ENCODE measurements at regions not wholly inside any gene's neighbourhood (a gene's known extent, or its start where the extent isn't known, plus 50 kb on each side); places are given as distances from the start of the nearest gene placed in this dataset.

GRCh38 chr4:177127658-177128057 lies 182.0 kb upstream of the NEIL3 start:
- H3K27ac ChIP-seq (ENCODE audit: low read depth, low read length, severe bottlenecking) = no peak overlapping the region
- H3K9me3 ChIP-seq (ENCODE audit: control insufficient read depth, low read length) = peaks cover 12% of the 10 kb centered on the region
- H3K36me3 ChIP-seq (ENCODE audit: control insufficient read depth, insufficient read depth, low read length) = no peaks in the 10 kb centered on the region
- H3K4me3 ChIP-seq (ENCODE audit: extremely low read depth, insufficient read depth, low read length, poor library complexity, severe bottlenecking) = no peak overlapping the region
- no peaks in the 10 kb centered on the region for H3K4me1 ChIP-seq (ENCODE audit: control insufficient read depth, insufficient read depth, low read length, poor library complexity, severe bottlenecking)

GRCh38 chr4:177128306-177128705 lies 181.4 kb upstream of the NEIL3 start:
- H3K4me3 ChIP-seq (ENCODE audit: extremely low read depth, insufficient read depth, low read length, poor library complexity, severe bottlenecking) = no peak overlapping the region
- H3K36me3 ChIP-seq (ENCODE audit: control insufficient read depth, insufficient read depth, low read length) = no peaks in the 10 kb centered on the region
- no CpG with 5 or more reads among the region's 1 CpG for WGBS, 2 experiments (ENCODE audit: insufficient coverage in 2 of 2)
- no peak overlapping the region for H3K27ac ChIP-seq (ENCODE audit: low read depth, low read length, severe bottlenecking)
- no peaks in the 10 kb centered on the region for H3K4me1 ChIP-seq (ENCODE audit: control insufficient read depth, insufficient read depth, low read length, poor library complexity, severe bottlenecking)
- peaks cover 12% of the 10 kb centered on the region for H3K9me3 ChIP-seq (ENCODE audit: control insufficient read depth, low read length)

GRCh38 chr4:177131736-177132135 lies 177.9 kb upstream of the NEIL3 start:
- Histone ChIP-seq H3K27ac (ENCODE audit: low read depth, low read length, severe bottlenecking) (no peak overlapping the region), H3K36me3 (ENCODE audit: control insufficient read depth, insufficient read depth, low read length) (no peaks in the 10 kb centered on the region), H3K4me1 (ENCODE audit: control insufficient read depth, insufficient read depth, low read length, poor library complexity, severe bottlenecking) (no peaks in the 10 kb centered on the region), H3K4me3 (ENCODE audit: extremely low read depth, insufficient read depth, low read length, poor library complexity, severe bottlenecking) (no peak overlapping the region), H3K9me3 (ENCODE audit: control insufficient read depth, low read length) (peaks cover 12% of the 10 kb centered on the region)

- no peak overlapping the region for H3K4me3 ChIP-seq (ENCODE audit: extremely low read depth, insufficient read depth, low read length, poor library complexity, severe bottlenecking)
- H3K27ac ChIP-seq (ENCODE audit: low read depth, low read length, severe bottlenecking) = no peak overlapping the region
- no peaks in the 10 kb centered on the region for H3K4me1 ChIP-seq (ENCODE audit: control insufficient read depth, insufficient read depth, low read length, poor library complexity, severe bottlenecking)
- H3K36me3 ChIP-seq (ENCODE audit: control insufficient read depth, insufficient read depth, low read length) = no peaks in the 10 kb centered on the region
- no peaks in the 10 kb centered on the region for H3K9me3 ChIP-seq (ENCODE audit: control insufficient read depth, low read length)
These were observed 162.0 kb upstream of the NEIL3 start for GRCh38 chr4:177147668-177148067.

GRCh38 chr4:177155454-177155853 lies 154.2 kb upstream of the NEIL3 start:
- 71 to 83% methylated on average over 1 of the region's 3 CpGs for WGBS, 2 experiments (ENCODE audit: insufficient coverage in 2 of 2)
- Histone ChIP-seq H3K4me3 (ENCODE audit: extremely low read depth, insufficient read depth, low read length, poor library complexity, severe bottlenecking) (no peak overlapping the region), H3K9me3 (ENCODE audit: control insufficient read depth, low read length) (no peaks in the 10 kb centered on the region), H3K27ac (ENCODE audit: low read depth, low read length, severe bottlenecking) (no peak overlapping the region), H3K36me3 (ENCODE audit: control insufficient read depth, insufficient read depth, low read length) (no peaks in the 10 kb centered on the region), H3K4me1 (ENCODE audit: control insufficient read depth, insufficient read depth, low read length, poor library complexity, severe bottlenecking) (no peaks in the 10 kb centered on the region)

GRCh38 chr4:177159600-177159999 lies 150.1 kb upstream of the NEIL3 start:
- 92 to 97% methylated on average over 4 to 5 of the region's 6 CpGs for WGBS, 2 experiments (ENCODE audit: insufficient coverage in 2 of 2)
- no peaks in the 10 kb centered on the region for H3K36me3 ChIP-seq (ENCODE audit: control insufficient read depth, insufficient read depth, low read length)
- no peaks in the 10 kb centered on the region for H3K4me1 ChIP-seq (ENCODE audit: control insufficient read depth, insufficient read depth, low read length, poor library complexity, severe bottlenecking)
- no peak overlapping the region for H3K4me3 ChIP-seq (ENCODE audit: extremely low read depth, insufficient read depth, low read length, poor library complexity, severe bottlenecking)
- no peaks in the 10 kb centered on the region for H3K9me3 ChIP-seq (ENCODE audit: control insufficient read depth, low read length)
- H3K27ac ChIP-seq (ENCODE audit: low read depth, low read length, severe bottlenecking) = no peak overlapping the region

- Histone ChIP-seq H3K36me3 (ENCODE audit: control insufficient read depth, insufficient read depth, low read length) (no peaks in the 10 kb centered on the region), H3K9me3 (ENCODE audit: control insufficient read depth, low read length) (no peaks in the 10 kb centered on the region), H3K27ac (ENCODE audit: low read depth, low read length, severe bottlenecking) (no peak overlapping the region), H3K4me3 (ENCODE audit: extremely low read depth, insufficient read depth, low read length, poor library complexity, severe bottlenecking) (no peak overlapping the region), H3K4me1 (ENCODE audit: control insufficient read depth, insufficient read depth, low read length, poor library complexity, severe bottlenecking) (no peaks in the 10 kb centered on the region)
These were observed 147.9 kb upstream of the NEIL3 start for GRCh38 chr4:177161781-177162180.

- WGBS, 2 experiments (ENCODE audit: insufficient coverage in 2 of 2) = 72 to 79% methylated on average over 3 of the region's 4 CpGs
- Histone ChIP-seq H3K4me3 (ENCODE audit: extremely low read depth, insufficient read depth, low read length, poor library complexity, severe bottlenecking) (no peak overlapping the region), H3K36me3 (ENCODE audit: control insufficient read depth, insufficient read depth, low read length) (no peaks in the 10 kb centered on the region), H3K9me3 (ENCODE audit: control insufficient read depth, low read length) (no peaks in the 10 kb centered on the region), H3K27ac (ENCODE audit: low read depth, low read length, severe bottlenecking) (no peak overlapping the region), H3K4me1 (ENCODE audit: control insufficient read depth, insufficient read depth, low read length, poor library complexity, severe bottlenecking) (no peaks in the 10 kb centered on the region)
These were observed 146.1 kb upstream of the NEIL3 start for GRCh38 chr4:177163532-177163931.

GRCh38 chr4:177171588-177171987 lies 138.1 kb upstream of the NEIL3 start:
- Histone ChIP-seq H3K36me3 (ENCODE audit: control insufficient read depth, insufficient read depth, low read length) (no peaks in the 10 kb centered on the region), H3K4me1 (ENCODE audit: control insufficient read depth, insufficient read depth, low read length, poor library complexity, severe bottlenecking) (no peaks in the 10 kb centered on the region), H3K4me3 (ENCODE audit: extremely low read depth, insufficient read depth, low read length, poor library complexity, severe bottlenecking) (no peak overlapping the region), H3K9me3 (ENCODE audit: control insufficient read depth, low read length) (no peaks in the 10 kb centered on the region), H3K27ac (ENCODE audit: low read depth, low read length, severe bottlenecking) (no peak overlapping the region)
- WGBS, 2 experiments (ENCODE audit: insufficient coverage in 2 of 2) = 40 to 100% methylated on average over 1 of the region's 5 CpGs

- Histone ChIP-seq H3K9me3 (ENCODE audit: control insufficient read depth, low read length) (no peaks in the 10 kb centered on the region), H3K27ac (ENCODE audit: low read depth, low read length, severe bottlenecking) (no peak overlapping the region), H3K4me3 (ENCODE audit: extremely low read depth, insufficient read depth, low read length, poor library complexity, severe bottlenecking) (no peak overlapping the region), H3K36me3 (ENCODE audit: control insufficient read depth, insufficient read depth, low read length) (no peaks in the 10 kb centered on the region), H3K4me1 (ENCODE audit: control insufficient read depth, insufficient read depth, low read length, poor library complexity, severe bottlenecking) (no peaks in the 10 kb centered on the region)
- no CpG with 5 or more reads among the region's 3 CpGs for WGBS, 2 experiments (ENCODE audit: insufficient coverage in 2 of 2)
These were observed 134.2 kb upstream of the NEIL3 start for GRCh38 chr4:177175473-177175872.

GRCh38 chr4:177177541-177178081 lies 132.1 kb upstream of the NEIL3 start:
- no peak overlapping the region for H3K27ac ChIP-seq (ENCODE audit: low read depth, low read length, severe bottlenecking)
- H3K9me3 ChIP-seq (ENCODE audit: control insufficient read depth, low read length) = no peaks in the 10 kb centered on the region
- H3K36me3 ChIP-seq (ENCODE audit: control insufficient read depth, insufficient read depth, low read length) = no peaks in the 10 kb centered on the region
- H3K4me1 ChIP-seq (ENCODE audit: control insufficient read depth, insufficient read depth, low read length, poor library complexity, severe bottlenecking) = no peaks in the 10 kb centered on the region
- no peak overlapping the region for H3K4me3 ChIP-seq (ENCODE audit: extremely low read depth, insufficient read depth, low read length, poor library complexity, severe bottlenecking)
- WGBS, 2 experiments (ENCODE audit: insufficient coverage in 2 of 2) = no CpG with 5 or more reads among the region's 1 CpG

GRCh38 chr4:177178246-177178645 lies 131.4 kb upstream of the NEIL3 start:
- H3K4me3 ChIP-seq (ENCODE audit: extremely low read depth, insufficient read depth, low read length, poor library complexity, severe bottlenecking) = no peak overlapping the region
- no peak overlapping the region for H3K27ac ChIP-seq (ENCODE audit: low read depth, low read length, severe bottlenecking)
- no peaks in the 10 kb centered on the region for H3K9me3 ChIP-seq (ENCODE audit: control insufficient read depth, low read length)
- no CpG with 5 or more reads among the region's 1 CpG for WGBS, 2 experiments (ENCODE audit: insufficient coverage in 2 of 2)
- H3K36me3 ChIP-seq (ENCODE audit: control insufficient read depth, insufficient read depth, low read length) = no peaks in the 10 kb centered on the region
- no peaks in the 10 kb centered on the region for H3K4me1 ChIP-seq (ENCODE audit: control insufficient read depth, insufficient read depth, low read length, poor library complexity, severe bottlenecking)

All from mesodermal cell (in vitro differentiated cells).